ENCODE measurements at regions not wholly inside any gene's neighbourhood (a gene's known extent, or its start where the extent isn't known, plus 50 kb on each side); places are given as distances from the start of the nearest gene placed in this dataset.

DNA sequence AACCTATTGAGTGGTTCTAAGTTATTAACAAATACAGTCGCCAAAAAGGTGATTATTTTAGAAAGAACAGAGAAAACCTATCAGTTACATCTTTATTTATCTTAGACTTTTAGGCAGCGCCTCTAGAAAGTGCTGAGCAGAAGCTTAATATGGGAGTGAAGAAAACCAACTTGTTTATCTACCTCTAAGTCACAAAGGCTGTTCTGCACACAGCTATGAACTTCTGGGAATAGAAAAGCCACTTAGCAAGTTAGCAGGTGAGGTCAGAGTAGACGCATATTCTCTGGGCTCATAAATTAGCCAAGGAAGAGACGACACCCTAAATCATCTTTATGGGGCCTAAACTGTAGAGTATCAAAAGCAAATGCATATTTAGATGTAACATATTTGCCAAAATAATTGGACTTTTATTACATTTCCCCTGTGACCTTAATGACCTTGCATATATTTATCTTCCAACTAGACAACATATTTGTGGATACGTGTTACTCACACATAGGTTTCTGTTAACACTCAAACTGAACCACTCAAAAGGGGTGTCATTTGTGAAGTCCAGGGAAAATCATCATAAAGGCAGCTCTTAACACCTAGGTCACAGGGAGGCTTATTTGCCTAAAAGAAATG, 267.1 kb downstream of the ADGB start:
- DNase-seq: no peak

DNA sequence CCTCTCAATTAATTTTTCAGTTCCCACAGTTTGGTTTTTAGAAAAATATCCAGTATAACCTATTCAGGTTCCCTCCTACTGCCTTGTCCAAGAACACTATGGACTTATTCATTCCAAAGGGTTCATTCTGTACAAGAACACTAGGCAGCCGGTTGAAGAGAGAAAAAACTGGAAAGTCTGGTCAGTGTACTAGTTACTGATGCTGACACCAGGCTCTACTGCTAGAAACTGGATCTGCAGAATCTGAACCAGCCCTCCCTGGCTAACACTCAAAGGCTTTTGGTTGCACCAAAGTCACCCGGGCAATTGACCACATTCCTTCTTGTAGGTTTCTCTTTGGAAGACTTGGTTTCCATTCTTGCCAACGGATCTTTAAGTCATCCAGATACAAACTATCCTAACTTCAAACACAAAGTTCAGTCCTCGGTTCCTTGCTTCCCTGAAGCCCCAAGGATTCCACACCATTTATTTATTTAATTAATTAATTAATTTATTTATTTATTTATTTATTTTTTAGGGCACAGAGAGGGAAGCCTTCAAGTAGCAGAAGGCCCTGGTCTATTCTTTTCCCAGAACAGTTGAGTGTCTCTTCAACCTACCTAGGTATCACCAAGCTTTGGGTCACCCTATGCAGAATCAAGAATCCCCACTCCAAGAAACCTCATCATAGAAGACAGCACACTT, 268.1 kb downstream of the ADGB start:
- no peak for DNase-seq

DNA sequence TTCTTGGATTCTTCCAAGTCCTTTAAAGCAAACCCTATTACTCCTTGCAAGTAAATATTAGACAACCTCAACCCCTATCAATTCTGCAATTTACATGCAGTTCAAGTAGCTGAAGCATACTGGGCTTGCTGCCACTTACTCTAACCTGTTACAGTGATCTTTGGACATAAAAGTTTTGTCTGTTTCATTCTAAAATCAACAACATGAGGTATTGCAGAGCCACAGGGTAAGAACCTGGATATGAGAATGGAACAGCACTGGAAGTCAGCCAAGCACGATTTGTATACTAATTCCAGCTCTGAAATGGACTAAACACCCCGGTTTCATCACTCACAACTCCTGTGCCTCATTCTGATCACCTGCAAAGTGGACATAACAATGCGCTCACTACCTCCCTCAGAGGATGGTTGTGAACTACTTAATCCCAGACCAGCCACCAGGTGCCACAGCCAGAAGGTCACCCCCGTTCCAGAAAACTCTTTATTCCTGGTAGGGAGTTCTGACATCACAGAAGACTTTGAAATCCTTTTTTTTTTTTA, 270.0 kb downstream of the ADGB start:
- DNase-seq: no peak

DNA sequence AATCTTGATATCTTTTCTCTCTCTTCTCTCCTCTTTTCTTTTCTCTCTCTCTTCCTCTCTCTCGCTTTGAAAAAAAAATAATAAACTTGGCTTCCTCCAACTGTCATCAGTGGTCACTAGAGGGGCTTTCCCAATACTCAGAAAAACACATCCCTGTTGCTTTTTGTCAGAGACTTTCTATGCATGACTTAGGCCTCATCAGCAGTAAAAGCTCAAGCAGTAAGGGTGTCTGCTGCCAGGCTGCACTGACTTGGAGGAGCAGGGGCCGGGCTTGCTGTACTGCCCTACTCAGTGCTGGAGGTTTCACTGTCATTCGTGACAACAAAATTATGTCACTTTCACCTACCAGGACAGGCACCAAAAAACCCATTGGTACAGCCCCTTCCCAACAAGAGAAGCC, 272.0 kb downstream of the ADGB start:
- no peak for DNase-seq

DNA sequence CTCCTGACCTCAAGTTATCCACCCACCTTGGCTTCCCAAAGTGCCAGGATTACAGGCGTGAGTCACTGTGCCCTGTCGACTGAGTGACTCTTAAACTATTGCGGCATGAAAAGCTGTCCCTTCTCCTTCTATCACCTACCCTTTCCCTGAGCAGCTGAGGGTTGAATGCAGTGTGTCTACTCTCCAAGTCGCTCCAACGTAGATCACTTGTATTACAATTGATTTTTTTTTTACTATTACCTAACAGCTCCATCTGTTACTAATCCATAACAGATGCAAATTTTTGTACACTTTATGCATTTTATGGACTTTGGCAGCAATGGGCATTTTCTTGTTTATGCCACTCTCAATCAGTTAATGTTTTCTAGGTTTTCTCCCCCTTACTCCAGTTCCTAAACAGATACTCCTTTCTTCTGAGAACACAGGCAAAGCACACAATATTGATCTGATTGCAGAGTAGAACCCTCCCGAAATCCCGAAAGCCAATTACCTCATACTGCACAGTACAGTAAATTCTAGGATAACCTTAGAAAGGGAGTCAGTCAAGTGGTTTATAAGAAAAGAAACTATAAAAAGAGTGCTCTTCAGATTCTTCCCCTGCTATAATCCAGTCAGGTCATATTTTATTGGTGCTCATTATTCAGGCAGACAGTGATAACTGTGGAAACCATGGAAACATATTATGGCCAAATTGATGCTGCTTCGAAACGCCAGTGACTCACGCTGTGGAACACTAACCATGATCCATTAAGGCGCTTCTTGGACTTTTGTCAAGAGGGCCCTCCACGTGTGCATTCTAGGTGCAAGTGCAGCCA, 273.0 kb downstream of the ADGB start:
- DNase-seq: no peak

DNA sequence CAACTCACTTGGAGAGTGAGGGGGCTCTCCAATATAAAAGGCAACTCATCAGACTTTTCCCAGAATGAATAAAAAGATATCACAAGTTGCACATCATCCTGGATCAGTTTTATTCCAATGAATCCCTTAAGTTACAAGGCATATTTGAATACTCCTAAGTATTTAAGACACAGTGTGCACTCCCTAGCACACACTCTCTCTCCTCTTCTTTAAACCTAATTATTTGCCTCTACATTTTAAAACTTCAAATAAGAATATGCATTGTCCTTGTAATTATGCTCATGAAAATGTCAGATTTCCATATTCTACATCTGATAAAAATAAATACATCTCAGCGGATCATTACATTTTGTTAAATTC, 273.6 kb downstream of the ADGB start:
- DNase-seq: no peak

DNA sequence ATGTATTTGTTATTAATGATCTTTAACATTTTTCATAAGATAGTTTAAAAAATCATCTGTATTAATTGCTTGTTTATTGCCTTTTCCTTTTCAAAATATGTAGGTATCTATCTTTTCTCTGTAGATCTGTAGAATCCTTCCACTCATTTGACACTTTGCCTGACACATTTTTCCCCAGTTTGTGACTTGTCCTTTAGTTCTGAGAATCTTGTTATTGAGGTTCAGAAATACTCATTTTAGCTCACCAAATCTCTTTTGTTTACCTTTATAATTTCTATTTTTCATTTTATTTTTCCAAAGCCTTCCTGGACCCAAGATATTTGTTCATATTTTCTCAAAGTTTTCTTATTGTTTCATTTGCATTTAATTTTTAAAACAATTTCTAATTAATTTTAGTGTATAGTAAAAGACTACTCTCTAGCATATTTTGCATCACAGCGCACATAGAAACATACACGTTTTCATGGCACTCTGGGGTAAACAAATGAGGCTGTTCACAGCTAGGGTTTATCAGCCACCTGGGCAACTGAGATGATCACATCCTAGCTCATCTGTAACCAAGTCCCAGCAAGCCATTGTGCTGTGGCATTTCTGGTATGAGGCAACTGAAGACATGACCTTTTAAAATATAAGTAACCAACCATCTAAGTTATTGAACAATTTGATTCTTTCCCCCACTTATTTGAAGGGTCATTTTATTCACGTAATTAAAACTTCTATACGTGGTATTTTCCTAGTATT, 275.7 kb downstream of the ADGB start:
- no peak for DNase-seq

DNA sequence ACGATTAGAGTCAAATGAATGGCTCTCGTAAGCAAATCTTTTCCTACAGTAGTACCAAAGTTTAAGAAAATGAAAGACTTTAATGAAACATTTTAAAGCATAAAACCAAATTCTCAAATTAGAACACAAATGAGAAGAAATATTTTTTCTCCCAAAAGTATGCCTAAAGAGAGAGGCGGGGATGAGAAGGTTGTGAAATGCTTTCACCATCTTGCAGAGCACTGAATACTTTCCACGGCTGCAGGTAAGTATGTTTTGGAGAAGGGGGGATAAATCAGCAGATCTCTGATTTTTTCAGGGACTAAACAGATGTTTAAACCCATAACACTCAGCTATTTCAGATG, 277.1 kb downstream of the ADGB start:
- no peak for DNase-seq

DNA sequence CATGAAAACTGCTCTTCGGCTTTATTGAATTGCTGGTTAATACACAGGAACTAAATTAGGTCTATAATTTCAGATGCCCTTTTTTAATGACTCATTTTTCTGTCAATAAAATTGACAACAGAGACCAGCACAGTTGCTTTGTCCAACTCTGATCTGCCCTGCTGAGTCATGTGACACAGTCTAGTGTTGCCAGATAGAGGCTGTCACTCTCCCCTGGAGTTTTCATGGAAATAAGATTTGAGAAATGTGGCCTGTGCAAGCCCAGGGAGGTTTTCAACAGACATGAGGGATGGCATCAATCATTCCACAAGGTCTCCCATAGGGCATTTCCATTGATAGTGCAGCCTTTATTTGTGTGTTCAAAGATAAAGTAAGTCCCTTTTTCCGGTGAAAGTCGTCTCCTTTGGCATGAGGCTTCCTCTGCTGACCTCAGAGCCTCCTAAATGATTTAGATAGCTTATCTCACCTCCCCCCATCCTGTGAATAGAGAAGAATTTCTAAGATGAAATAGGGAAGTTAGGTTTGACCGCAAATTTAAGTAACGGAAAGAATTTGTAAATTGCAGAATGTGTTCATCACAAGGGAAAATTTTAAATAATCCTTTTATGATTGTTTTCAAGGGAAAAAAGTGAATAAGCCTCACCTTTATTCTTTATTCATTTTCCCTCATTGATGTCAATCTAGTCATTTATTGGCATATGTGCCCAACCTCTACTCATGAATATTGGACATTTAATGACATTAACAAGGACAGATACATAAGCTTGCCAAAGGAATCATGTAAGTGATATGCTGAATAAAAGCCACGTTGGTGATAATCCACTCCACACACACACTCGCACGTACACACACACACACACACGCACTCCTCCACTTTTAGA, 277.7 kb downstream of the ADGB start:
- DNase-seq: peak; percentile 18

DNA sequence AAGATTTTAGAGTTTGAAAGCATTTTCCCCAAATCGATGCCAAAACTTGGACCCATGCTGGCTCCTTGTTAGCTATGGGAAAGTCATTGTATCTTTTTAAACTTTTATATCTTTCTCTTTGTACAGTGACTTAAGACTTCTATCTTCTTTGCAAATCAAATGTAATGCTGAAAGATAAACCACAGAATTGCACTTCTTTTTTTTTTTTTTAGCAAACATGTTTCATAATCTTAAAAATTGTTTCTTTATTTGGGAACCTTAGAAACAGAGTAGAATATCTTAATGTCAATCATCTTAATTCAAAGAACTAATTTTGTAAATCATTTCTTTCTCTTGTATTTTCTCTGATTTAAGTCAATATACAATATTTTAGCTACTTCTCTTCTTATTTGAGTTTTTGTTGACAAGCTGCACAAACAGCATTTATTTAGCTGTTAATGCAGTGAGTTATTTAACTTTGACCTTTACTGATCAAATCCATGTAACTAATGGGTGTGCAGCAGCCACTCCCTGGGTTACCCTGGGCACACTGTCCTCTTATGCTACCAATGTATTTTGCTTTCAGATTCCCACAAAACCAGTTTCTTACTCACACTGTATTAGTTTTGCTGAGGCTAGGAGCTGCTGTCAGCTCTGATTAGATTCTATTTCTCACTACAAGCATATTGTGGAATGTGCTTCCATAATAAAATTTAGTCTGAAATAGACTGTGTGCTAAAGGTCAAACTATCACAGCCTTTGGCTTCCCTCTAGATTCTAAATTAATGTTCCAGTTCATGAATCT, 279.6 kb downstream of the ADGB start:
- DNase-seq: no peak

DNA sequence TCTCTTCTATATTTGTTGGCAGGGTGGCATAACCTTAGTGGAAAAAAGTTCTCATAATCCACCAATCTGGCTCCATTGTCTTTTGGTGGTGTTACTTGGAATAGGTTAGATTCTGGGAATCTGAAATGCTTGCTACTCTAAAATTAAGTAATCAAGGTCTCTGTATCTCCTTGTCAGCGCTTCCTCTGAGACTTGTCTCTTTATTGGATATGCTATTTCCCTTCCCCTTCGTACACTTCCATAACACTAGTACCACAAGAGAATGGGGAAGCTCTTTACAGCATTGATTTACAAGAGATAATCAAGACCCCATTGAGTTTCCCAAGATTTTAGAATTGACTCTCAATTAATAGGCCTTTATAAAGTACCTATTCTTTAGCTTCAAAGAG, 280.2 kb downstream of the ADGB start:
- DNase-seq: no peak

DNA sequence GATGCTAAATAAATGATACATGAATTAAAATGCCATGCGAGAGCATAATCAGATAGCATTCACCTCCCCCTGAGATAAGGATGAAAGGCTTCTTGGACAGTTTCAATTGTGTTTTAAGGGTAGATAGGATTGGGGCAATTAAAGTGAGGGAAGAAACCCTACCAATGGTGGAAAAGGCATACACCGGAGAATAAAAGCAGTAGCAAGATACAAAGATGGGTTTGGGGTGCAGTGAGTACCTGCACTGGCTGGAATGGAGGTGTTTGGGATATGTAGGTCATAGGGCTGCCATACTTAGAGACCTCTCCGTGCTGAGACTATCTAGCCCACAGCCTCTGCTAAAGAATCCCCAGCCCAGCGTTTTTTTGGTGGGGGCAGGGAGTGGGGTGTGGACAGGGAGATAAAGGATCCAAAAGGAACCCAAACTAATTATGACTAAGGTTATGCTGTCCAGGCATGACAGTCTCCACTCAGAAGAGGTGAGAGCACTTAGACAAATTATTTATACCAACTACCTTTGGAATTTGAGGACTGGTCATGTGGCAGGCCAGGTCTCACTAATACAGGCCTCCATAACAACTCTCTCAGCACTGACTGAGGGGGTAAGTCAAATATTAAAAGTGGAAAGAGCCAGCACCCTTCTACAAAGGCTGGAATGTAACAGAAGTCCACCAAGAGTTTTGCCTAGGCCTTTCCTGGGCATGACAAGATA, 280.8 kb downstream of the ADGB start:
- no peak for DNase-seq

DNA sequence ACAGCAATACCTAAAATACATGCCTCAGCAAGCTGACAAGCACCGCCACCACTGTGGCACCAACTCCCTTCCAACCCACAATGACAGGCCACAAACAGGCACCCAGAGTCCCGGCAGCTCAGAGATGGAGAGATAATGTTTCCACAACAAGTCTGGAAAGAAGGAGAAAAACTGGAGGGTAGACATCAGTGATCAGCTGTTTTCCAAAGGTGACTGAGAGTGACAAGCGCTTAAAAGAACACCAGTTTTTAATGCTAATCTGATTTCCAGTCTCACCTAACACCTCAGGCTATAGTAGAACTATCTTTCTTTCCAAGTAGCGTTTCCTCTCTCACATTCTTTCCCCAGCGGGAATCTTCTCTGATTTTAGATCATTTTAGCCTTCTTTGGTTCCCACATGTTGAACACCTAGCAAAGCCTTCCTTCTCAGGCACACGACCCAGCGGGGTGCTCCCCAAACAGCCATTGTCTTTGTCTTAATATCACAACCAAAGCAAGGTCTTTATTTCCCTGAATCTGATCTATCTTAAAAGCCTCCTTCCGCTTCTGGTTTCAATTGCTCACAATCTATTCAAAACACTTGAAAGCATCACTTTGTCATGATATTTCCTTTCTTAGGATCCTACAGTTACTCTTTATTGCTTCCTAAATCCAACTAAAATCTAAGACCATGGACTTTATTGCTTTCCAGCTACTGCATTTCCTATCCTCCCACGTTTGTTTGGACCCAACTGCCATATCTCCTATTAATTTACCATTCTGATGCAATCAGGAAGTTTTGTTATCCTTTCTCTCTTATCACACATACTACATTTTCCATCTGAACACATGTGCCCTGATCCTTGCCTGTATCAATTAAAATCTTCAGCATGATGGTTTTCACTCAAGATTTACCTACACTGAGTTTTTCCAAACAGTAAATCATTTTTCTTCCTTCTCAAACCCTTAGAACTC, 282.7 kb downstream of the ADGB start:
- DNase-seq: no peak

DNA sequence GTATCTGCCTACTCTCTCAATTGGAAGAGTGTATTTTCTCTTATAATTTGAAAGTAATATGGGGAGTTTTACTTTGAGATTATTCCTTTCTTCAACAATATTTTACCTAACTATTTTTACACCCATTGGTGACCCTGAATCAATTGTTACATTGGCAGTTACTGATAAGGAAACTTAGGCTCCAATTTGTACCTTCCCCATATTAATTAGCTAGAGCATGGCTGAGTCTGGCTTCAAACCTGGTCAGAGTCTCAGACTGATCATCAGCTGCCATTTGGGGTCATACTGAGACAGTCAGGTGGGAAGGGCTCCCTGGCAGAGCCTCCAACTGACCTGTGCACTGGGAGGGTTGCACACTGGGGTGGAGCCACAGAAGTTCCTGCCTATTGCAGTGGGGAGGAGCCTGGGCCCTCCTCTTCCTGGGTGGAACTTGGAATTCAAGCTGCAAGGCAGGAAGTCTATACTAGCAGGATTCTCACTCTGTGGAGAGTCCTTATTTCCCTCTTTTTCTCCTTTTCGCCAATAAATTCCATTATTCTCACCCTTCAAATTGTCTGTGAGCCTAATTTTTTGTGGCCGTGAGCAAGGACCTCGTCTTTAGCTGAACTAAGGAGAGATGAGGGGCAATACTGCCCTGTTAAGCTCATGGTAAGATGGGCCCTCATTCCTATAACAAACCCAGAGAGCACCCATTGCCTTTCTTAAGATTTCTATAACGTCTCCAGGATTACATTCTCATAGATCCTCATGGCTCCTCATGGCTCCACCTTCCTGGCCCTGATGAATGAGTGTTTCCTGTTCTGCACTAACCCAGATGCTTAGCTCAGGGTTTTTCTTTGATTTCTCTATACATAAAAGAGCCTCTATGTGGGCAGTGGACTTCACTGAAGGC, 285.1 kb downstream of the ADGB start:
- no peak for DNase-seq

DNA sequence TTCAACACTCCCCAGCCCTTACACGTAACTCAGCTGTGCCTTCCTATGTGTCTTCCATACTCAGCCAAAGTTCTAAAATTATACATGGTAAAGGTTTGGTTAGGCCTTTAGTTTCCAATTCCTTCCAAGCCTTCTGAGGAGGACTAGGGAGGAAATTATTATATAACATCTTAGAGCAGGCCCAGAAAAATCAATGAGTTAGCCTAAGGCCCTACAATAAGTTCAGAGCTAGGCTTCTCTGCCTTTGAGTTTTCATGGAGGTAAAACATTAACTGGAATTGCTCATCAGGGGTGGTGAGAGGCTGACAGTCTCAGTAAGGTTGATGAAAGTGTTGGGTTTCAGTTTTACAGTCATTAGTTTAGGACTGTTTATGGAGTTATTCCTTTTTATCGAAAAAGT, 286.0 kb downstream of the ADGB start:
- DNase-seq: no peak

DNA sequence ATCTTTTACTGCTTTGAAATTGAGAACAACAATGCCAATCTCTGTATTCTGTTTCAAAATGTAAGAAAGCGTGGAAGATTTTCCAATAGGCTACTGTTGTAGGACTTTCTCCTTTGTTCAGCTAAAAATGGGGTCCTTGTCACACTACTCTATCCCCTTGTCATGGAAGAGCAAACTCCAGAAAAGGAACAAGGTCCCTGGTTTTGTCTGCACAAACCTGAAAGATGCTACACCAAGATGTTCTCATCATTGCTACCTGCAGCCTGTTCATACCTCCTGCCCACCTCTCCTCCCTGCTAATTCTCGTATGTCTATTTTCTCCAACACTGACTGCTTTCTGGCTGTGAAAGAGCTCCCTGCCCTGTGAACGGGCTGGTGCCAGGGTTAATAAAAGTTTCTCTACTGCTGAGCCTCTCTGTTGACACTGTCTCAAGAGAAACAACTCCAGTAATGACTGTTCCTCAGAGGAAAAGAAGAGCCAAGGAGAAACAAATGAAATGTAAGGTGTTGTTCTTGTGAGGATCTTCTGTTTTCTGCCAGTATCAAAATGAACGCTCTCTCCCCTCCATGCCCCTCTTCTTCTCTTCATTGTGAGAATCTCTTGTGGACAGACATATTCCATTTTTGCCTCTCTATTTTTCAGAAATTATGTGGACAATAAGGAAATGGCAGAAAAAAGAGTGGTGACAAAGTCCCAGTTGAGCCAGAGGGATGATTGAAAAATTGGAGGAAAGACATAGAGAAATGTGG, 287.1 kb downstream of the ADGB start:
- DNase-seq: no peak

DNA sequence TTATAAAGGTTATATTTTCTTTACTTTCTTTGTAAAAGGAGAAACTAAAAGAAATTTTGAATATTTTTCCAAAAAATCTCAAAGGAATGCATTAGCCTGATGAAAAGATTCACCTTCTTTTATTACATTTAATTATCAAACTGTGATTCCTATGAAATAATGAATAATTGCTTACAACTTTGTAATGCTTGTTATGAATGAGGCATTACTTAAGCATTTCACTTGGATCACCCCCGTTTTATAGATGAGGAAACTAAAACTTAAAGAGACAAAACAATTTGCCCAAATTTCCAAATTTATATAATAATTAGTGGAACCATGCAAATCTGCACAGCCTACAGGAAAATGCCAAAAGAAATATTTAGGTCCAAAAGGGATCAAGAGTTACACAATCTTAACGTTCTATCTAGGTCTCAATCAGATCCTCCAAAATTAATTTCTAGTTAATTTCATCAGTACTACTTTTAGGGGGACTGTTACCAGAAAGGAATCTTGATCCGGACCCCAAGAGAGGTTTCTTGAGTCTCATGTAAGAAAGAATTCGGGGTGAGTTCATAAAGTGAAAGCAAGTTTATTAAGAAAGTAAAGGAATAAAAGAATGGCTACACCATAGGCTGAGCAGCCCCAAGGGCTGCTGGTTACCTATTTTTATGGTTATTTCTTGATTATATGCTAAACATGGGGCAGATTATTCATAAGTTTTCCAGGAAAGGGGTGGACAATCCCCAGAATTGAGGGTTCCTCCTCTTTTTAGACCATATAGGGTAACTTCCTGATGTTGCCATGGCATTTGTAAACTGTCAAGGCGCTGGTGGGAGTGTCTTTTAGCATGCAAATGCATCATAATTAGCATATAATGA, 288.0 kb downstream of the ADGB start:
- no peak for DNase-seq

All from activated CD4-positive, alpha-beta T cell treated with anti-CD3 and anti-CD28 coated beads for 48 hours (primary cell).